Heart left ventricle (tissue), 13 donors: ENCODE measurements at regions not wholly inside any gene's neighbourhood (a gene's known extent, or its start where the extent isn't known, plus 50 kb on each side); places are given as distances from the start of the nearest gene placed in this dataset.

Experiments used
- POLR2A ChIP-seq, 2 donors: fragments of 450-650 bp; IDR thresholded peaks; one replicate each; pipeline ENCODE4 v1.6.1; 2017; ENCODE audit warnings: antibody characterized with exemption in 2 of 2, mild to moderate bottlenecking in 2 of 2, moderate library complexity in 2 of 2
- TF ChIP-seq, protein P1 (sequence below), 12 donors: fragments of 200-600 bp; sonication (generic) in 4 of 12; IDR thresholded peaks; one replicate each; pipeline versions ENCODE4 v1.5.0 to v1.8.0; 2018 to 2022; ENCODE audit warnings: antibody characterized with exemption in 12 of 12, mild to moderate bottlenecking in 5 of 12
- donor health status: ischemic (EF 13 %, LVEDD 7.1; RV severe dilation, severe dysfunction).
- donor health status: DM: no; HTN: yes; CAD: no.
- donor health status: DM: no; HTN: no; CAD: no.
- donor health status: ischemic (EF 25% LVEDD 6.9; RV normal size, moderate dysfunction).
- donor health status: ischemic (EF 25% LVEDD 5.7; RV mildly dilated, moderate dysfunction).
- donor health status: ischemic (EF 35%, LVEDD 5.7; RV mildly dilated, moderate dysfunction).
- donor health status: nonischemic (EF 11% LVEDD 7.7; RV severe dilation, severe dysfunction).
- donor health status: DM: yes; HTN: yes; CAD: no.
- donor health status: PGD.
- donor health status: ischemic (EF 29% LVEDD 5.4; RV normal size, mild dysfunction).
- donor health status: nonischemic (EF 23%, LVEDD 6.1; RV moderate dilation, normal function).

- TF ChIP-seq, protein P1, sequence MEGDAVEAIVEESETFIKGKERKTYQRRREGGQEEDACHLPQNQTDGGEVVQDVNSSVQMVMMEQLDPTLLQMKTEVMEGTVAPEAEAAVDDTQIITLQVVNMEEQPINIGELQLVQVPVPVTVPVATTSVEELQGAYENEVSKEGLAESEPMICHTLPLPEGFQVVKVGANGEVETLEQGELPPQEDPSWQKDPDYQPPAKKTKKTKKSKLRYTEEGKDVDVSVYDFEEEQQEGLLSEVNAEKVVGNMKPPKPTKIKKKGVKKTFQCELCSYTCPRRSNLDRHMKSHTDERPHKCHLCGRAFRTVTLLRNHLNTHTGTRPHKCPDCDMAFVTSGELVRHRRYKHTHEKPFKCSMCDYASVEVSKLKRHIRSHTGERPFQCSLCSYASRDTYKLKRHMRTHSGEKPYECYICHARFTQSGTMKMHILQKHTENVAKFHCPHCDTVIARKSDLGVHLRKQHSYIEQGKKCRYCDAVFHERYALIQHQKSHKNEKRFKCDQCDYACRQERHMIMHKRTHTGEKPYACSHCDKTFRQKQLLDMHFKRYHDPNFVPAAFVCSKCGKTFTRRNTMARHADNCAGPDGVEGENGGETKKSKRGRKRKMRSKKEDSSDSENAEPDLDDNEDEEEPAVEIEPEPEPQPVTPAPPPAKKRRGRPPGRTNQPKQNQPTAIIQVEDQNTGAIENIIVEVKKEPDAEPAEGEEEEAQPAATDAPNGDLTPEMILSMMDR (IDR thresholded peaks at IDR 0.05): no peak
- TF ChIP-seq POLR2A (IDR thresholded peaks at IDR 0.05): no peak
These were observed 455.4 kb downstream of the FOXG1 start for GRCh38 chr14:29222006-29222405.
